ENCODE measurements at regions not wholly inside any gene's neighbourhood (a gene's known extent, or its start where the extent isn't known, plus 50 kb on each side); places are given as distances from the start of the nearest gene placed in this dataset.
A peak's percentile ranks its signal among the peaks of the same experiment; 100 is the strongest.

DNA sequence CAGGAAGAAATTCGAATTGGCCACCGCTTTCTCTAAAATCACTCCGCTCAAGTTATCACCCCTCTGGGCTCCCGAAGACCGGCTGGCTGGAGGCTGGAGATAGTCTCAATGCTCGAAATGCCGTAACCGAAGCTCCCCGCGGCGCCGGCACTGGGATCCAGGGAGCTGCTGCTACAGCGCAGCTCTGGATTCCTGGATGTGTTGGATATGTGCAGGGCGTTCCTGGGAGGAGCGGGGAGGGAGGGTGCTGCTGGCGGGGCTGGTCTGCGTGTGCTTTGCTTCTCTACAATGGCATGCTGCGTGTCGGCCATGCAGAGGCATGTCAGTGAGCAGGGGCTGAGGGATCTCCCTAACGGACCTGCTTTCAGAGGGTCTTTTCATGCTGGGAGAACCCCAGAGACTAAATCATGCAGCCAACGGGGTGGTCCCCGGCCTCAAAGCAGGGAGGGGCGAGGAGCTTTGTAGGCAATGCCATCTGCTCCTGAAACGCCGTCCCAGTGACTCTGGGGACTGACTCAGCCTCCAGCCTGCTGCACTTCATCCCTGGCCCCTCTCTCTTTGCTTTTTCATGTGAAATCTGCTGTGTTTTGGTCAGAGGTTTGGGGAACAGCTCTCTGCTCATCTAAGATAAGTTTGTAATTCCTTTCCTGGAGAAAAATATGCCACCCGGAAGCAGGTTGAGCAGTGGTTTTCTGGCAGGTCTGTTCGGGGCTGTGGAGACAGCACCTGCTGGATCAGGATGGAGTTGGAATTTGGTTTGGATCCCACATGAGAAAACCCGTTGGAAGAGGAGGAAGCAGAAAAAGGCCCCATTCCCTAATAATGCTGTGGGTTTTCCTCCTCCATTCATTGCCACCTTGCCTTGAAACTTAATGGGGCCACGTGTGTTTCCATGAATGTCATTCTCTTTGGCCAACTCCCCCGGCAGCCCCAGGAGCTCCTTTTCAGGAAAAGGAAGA is 311.4 kb downstream of the SEC14L1 start (continued):
- TF ChIP-seq, protein P1, sequence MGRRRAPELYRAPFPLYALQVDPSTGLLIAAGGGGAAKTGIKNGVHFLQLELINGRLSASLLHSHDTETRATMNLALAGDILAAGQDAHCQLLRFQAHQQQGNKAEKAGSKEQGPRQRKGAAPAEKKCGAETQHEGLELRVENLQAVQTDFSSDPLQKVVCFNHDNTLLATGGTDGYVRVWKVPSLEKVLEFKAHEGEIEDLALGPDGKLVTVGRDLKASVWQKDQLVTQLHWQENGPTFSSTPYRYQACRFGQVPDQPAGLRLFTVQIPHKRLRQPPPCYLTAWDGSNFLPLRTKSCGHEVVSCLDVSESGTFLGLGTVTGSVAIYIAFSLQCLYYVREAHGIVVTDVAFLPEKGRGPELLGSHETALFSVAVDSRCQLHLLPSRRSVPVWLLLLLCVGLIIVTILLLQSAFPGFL (CRISPR knock-in tag; IDR thresholded peaks at IDR 0.05), result no peak
- TF ChIP-seq ZNF878 (CRISPR knock-in tag; IDR thresholded peaks at IDR 0.05) (0 out of 2 replicates have a peak, but pooled peaks have one; percentile 20), KDM1A (CRISPR knock-in tag; IDR thresholded peaks at IDR 0.05) (0 out of 2 replicates have a peak, but pooled peaks have one; percentile 15), MATR3 (CRISPR knock-in tag; IDR thresholded peaks at IDR 0.05) (no peak), KDM3A (CRISPR knock-in tag; IDR thresholded peaks at IDR 0.05; ENCODE audit: low read depth) (no peak), ZNF121 (CRISPR knock-in tag; IDR thresholded peaks at IDR 0.05) (no peak), SAP130 (CRISPR knock-in tag; IDR thresholded peaks at IDR 0.05; ENCODE audit: low read depth) (peak; percentile 8; the same call in 1 of the 2 replicates), TBL1XR1 (IDR thresholded peaks at IDR 0.05; ENCODE audit: borderline replicate concordance, low read length, partially characterized antibody) (peak; percentile 20), ZNF34 (CRISPR knock-in tag; IDR thresholded peaks at IDR 0.05; ENCODE audit: borderline replicate concordance) (no peak), KDM5A (IDR thresholded peaks at IDR 0.05; ENCODE audit: borderline replicate concordance, low read length) (no peak; the same call in 1 of the 2 replicates), ZNF883 (CRISPR knock-in tag; IDR thresholded peaks at IDR 0.05; ENCODE audit: not compliant biosample characterization) (peak; percentile 15), ZNF713 (CRISPR knock-in tag; IDR thresholded peaks at IDR 0.05) (peak; percentile 40; the same call in 1 of the 2 replicates)
- TF ChIP-seq, protein P2, sequence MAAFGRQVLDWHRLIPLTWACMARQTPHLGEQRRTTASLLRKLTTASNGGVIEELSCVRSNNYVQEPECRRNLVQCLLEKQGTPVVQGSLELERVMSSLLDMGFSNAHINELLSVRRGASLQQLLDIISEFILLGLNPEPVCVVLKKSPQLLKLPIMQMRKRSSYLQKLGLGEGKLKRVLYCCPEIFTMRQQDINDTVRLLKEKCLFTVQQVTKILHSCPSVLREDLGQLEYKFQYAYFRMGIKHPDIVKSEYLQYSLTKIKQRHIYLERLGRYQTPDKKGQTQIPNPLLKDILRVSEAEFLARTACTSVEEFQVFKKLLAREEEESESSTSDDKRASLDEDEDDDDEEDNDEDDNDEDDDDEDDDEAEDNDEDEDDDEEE (CRISPR knock-in tag; IDR thresholded peaks at IDR 0.05), result no peak
- TF ChIP-seq, protein P3, sequence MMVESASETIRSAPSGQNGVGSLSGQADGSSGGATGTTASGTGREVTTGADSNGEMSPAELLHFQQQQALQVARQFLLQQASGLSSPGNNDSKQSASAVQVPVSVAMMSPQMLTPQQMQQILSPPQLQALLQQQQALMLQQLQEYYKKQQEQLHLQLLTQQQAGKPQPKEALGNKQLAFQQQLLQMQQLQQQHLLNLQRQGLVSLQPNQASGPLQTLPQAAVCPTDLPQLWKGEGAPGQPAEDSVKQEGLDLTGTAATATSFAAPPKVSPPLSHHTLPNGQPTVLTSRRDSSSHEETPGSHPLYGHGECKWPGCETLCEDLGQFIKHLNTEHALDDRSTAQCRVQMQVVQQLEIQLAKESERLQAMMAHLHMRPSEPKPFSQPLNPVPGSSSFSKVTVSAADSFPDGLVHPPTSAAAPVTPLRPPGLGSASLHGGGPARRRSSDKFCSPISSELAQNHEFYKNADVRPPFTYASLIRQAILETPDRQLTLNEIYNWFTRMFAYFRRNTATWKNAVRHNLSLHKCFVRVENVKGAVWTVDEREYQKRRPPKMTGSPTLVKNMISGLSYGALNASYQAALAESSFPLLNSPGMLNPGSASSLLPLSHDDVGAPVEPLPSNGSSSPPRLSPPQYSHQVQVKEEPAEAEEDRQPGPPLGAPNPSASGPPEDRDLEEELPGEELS (CRISPR knock-in tag; IDR thresholded peaks at IDR 0.05), result no peak
- TF ChIP-seq, protein P4, sequence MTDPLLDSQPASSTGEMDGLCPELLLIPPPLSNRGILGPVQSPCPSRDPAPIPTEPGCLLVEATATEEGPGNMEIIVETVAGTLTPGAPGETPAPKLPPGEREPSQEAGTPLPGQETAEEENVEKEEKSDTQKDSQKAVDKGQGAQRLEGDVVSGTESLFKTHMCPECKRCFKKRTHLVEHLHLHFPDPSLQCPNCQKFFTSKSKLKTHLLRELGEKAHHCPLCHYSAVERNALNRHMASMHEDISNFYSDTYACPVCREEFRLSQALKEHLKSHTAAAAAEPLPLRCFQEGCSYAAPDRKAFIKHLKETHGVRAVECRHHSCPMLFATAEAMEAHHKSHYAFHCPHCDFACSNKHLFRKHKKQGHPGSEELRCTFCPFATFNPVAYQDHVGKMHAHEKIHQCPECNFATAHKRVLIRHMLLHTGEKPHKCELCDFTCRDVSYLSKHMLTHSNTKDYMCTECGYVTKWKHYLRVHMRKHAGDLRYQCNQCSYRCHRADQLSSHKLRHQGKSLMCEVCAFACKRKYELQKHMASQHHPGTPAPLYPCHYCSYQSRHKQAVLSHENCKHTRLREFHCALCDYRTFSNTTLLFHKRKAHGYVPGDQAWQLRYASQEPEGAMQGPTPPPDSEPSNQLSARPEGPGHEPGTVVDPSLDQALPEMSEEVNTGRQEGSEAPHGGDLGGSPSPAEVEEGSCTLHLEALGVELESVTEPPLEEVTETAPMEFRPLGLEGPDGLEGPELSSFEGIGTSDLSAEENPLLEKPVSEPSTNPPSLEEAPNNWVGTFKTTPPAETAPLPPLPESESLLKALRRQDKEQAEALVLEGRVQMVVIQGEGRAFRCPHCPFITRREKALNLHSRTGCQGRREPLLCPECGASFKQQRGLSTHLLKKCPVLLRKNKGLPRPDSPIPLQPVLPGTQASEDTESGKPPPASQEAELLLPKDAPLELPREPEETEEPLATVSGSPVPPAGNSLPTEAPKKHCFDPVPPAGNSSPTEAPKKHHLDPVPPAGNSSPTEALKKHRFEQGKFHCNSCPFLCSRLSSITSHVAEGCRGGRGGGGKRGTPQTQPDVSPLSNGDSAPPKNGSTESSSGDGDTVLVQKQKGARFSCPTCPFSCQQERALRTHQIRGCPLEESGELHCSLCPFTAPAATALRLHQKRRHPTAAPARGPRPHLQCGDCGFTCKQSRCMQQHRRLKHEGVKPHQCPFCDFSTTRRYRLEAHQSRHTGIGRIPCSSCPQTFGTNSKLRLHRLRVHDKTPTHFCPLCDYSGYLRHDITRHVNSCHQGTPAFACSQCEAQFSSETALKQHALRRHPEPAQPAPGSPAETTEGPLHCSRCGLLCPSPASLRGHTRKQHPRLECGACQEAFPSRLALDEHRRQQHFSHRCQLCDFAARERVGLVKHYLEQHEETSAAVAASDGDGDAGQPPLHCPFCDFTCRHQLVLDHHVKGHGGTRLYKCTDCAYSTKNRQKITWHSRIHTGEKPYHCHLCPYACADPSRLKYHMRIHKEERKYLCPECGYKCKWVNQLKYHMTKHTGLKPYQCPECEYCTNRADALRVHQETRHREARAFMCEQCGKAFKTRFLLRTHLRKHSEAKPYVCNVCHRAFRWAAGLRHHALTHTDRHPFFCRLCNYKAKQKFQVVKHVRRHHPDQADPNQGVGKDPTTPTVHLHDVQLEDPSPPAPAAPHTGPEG (CRISPR knock-in tag; IDR thresholded peaks at IDR 0.05), result no peak
- TF ChIP-seq, protein P5, sequence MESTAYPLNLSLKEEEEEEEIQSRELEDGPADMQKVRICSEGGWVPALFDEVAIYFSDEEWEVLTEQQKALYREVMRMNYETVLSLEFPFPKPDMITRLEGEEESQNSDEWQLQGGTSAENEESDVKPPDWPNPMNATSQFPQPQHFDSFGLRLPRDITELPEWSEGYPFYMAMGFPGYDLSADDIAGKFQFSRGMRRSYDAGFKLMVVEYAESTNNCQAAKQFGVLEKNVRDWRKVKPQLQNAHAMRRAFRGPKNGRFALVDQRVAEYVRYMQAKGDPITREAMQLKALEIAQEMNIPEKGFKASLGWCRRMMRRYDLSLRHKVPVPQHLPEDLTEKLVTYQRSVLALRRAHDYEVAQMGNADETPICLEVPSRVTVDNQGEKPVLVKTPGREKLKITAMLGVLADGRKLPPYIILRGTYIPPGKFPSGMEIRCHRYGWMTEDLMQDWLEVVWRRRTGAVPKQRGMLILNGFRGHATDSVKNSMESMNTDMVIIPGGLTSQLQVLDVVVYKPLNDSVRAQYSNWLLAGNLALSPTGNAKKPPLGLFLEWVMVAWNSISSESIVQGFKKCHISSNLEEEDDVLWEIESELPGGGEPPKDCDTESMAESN (CRISPR knock-in tag; conservative IDR thresholded peaks at IDR 0.05), result no peak

All from HepG2 (cell line).